RWPE2 (cell line): ENCODE measurements at regions not wholly inside any gene's neighbourhood (a gene's known extent, or its start where the extent isn't known, plus 50 kb on each side); places are given as distances from the start of the nearest gene placed in this dataset.

Experiments
- ATAC-seq: fragments of 200-7000 bp; cut with Tn5 transposase; 3 replicates; pipeline ENCODE4 v1.9.1; 2021; ENCODE audit warnings: low read depth
- DNase-seq: peaks from one replicate; pipeline ENCODE4 v3.0.0-alpha.2; 2020; ENCODE audit warnings: low spot score
- H3K27ac ChIP-seq: fragments of 450-650 bp; 2 replicates; pipeline ENCODE4 v1.5.1; 2017; ENCODE audit warnings: mild to moderate bottlenecking; ENCODE audit not compliant: poor library complexity, severe bottlenecking
- H3K27me3 ChIP-seq: fragments of 250-450 bp; sonication (Bioruptor Pico); 2 replicates; pipeline ENCODE4 v1.5.1; 2021; ENCODE audit warnings: mild to moderate bottlenecking, moderate library complexity; ENCODE audit not compliant: insufficient read depth, poor library complexity, severe bottlenecking
- H3K36me3 ChIP-seq: fragments of 250-450 bp; sonication (Bioruptor Pico); 2 replicates; pipeline ENCODE4 v1.5.1; 2020; ENCODE audit warnings: low read depth, mild to moderate bottlenecking, moderate library complexity
- H3K4me1 ChIP-seq: fragments of 250-450 bp; sonication (Bioruptor Pico); 2 replicates; pipeline ENCODE4 v1.5.1; 2021; ENCODE audit warnings: mild to moderate bottlenecking, moderate library complexity; ENCODE audit not compliant: insufficient read depth, poor library complexity, severe bottlenecking
- H3K4me3 ChIP-seq: fragments of 250-450 bp; sonication (Bioruptor Pico); 2 replicates; pipeline ENCODE4 v1.5.1; 2021; ENCODE audit warnings: mild to moderate bottlenecking, moderate library complexity; ENCODE audit not compliant: severe bottlenecking
- H3K9me3 ChIP-seq: fragments of 250-450 bp; sonication (Bioruptor Pico); 2 replicates; pipeline ENCODE4 v1.5.1; 2021; ENCODE audit warnings: mild to moderate bottlenecking, moderate library complexity; ENCODE audit not compliant: severe bottlenecking
- CTCF ChIP-seq: fragments of 450-650 bp; IDR thresholded peaks from one replicate; pipeline ENCODE4 v1.5.1; 2017; ENCODE audit warnings: mild to moderate bottlenecking, moderate library complexity; ENCODE audit not compliant: poor library complexity, severe bottlenecking

- no peaks in the 10 kb centered on the region for H3K9me3 ChIP-seq
- H3K27me3 ChIP-seq, result no peaks in the 10 kb centered on the region
- no peak for TF ChIP-seq CTCF
- no peak overlapping the region for H3K27ac ChIP-seq
- H3K4me3 ChIP-seq, result no peak overlapping the region
- H3K36me3 ChIP-seq, result no peaks in the 10 kb centered on the region
- no peaks in the 10 kb centered on the region for H3K4me1 ChIP-seq
- ATAC-seq (no peak), DNase-seq (no peak)
Observed at GRCh38 chr3:20334842-20335241, 148.8 kb upstream of the SGO1 start.

- Histone ChIP-seq H3K9me3 (no peaks in the 10 kb centered on the region), H3K27ac (no peak overlapping the region), H3K4me1 (no peaks in the 10 kb centered on the region), H3K27me3 (no peaks in the 10 kb centered on the region), H3K36me3 (no peaks in the 10 kb centered on the region), H3K4me3 (no peak overlapping the region)
- TF ChIP-seq CTCF, result no peak
- ATAC-seq (no peak), DNase-seq (no peak)
Observed at GRCh38 chr3:20327889-20328288, 141.9 kb upstream of the SGO1 start.

- H3K27me3 ChIP-seq, result no peaks in the 10 kb centered on the region
- H3K9me3 ChIP-seq, result no peaks in the 10 kb centered on the region
- no peaks in the 10 kb centered on the region for H3K4me1 ChIP-seq
- ATAC-seq (peak; percentile 53; the same call in 1 of the 3 replicates), DNase-seq (no peak)
- H3K27ac ChIP-seq, result no peak overlapping the region
- no peaks in the 10 kb centered on the region for H3K36me3 ChIP-seq
- H3K4me3 ChIP-seq, result no peak overlapping the region
- no peak for TF ChIP-seq CTCF
Observed at GRCh38 chr3:20326541-20326940, 140.5 kb upstream of the SGO1 start.

GRCh38 chr3:20325563-20325962 lies 139.6 kb upstream of the SGO1 start:
- ATAC-seq (no peak), DNase-seq (no peak)
- Histone ChIP-seq H3K36me3 (no peaks in the 10 kb centered on the region), H3K27ac (no peak overlapping the region), H3K27me3 (no peaks in the 10 kb centered on the region), H3K9me3 (no peaks in the 10 kb centered on the region), H3K4me3 (no peak overlapping the region), H3K4me1 (no peaks in the 10 kb centered on the region)
- no peak for TF ChIP-seq CTCF

- H3K27me3 ChIP-seq, result no peaks in the 10 kb centered on the region
- H3K4me3 ChIP-seq, result no peak overlapping the region
- H3K36me3 ChIP-seq, result no peaks in the 10 kb centered on the region
- H3K27ac ChIP-seq, result no peak overlapping the region
- no peak for TF ChIP-seq CTCF
- H3K4me1 ChIP-seq, result no peaks in the 10 kb centered on the region
- DNase-seq, result no peak
- no peaks in the 10 kb centered on the region for H3K9me3 ChIP-seq
- no peak for ATAC-seq
Observed at GRCh38 chr3:20324664-20325478, 138.9 kb upstream of the SGO1 start.
